ENCODE measurements at regions not wholly inside any gene's neighbourhood (a gene's known extent, or its start where the extent isn't known, plus 50 kb on each side); places are given as distances from the start of the nearest gene placed in this dataset.

DNA sequence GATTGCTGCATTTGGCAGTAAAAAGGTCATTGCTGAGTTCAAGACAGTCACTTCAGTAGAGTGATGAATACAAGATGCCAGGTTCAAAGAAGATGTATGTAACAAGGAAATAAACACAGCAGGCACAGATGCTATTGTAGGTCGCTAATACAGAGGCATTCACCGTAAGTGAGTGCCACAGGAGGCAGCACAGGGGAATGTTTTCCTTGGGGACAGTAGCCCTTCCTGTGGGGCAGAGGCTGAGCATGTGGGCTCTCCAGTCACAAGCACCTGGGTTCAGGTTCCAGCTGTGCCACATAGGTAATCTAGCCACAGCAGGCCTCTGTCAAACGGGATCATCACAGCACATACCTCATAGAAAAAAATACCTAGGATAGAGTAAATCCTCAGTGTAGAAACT, 86.3 kb downstream of the RSL24D1 start:
- TF ChIP-seq, protein P1, sequence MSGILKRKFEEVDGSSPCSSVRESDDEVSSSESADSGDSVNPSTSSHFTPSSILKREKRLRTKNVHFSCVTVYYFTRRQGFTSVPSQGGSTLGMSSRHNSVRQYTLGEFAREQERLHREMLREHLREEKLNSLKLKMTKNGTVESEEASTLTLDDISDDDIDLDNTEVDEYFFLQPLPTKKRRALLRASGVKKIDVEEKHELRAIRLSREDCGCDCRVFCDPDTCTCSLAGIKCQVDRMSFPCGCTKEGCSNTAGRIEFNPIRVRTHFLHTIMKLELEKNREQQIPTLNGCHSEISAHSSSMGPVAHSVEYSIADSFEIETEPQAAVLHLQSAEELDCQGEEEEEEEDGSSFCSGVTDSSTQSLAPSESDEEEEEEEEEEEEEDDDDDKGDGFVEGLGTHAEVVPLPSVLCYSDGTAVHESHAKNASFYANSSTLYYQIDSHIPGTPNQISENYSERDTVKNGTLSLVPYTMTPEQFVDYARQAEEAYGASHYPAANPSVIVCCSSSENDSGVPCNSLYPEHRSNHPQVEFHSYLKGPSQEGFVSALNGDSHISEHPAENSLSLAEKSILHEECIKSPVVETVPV (CRISPR knock-in tag; IDR thresholded peaks at IDR 0.05), result no peak
- TF ChIP-seq ZFP3 (CRISPR knock-in tag; IDR thresholded peaks at IDR 0.05), result no peak
- no peak for TF ChIP-seq ZFP30 (CRISPR knock-in tag; IDR thresholded peaks at IDR 0.05)
- TF ChIP-seq CREB5 (CRISPR knock-in tag; IDR thresholded peaks at IDR 0.05; ENCODE audit: low read depth), result no peak
- TF ChIP-seq PPARA (CRISPR knock-in tag; IDR thresholded peaks at IDR 0.05; ENCODE audit: borderline replicate concordance), result no peak
- no peak for TF ChIP-seq ARNTL (CRISPR knock-in tag; IDR thresholded peaks at IDR 0.05; ENCODE audit: borderline replicate concordance, low read depth)
- no peak for TF ChIP-seq SNAI2 (CRISPR knock-in tag; IDR thresholded peaks at IDR 0.05)
- TF ChIP-seq ZC3H10 (CRISPR knock-in tag; IDR thresholded peaks at IDR 0.05), result no peak
- no peak for TF ChIP-seq TOX (CRISPR knock-in tag; IDR thresholded peaks at IDR 0.05; ENCODE audit: borderline replicate concordance)
- no peak for TF ChIP-seq RARB (CRISPR knock-in tag; IDR thresholded peaks at IDR 0.05)
- TF ChIP-seq ZNF8 (CRISPR knock-in tag; IDR thresholded peaks at IDR 0.05), result no peak
- TF ChIP-seq GLIS3 (CRISPR knock-in tag; IDR thresholded peaks at IDR 0.05), result no peak
- ATAC-seq, result peak; percentile 41; the same call in 2 of the 3 replicates

GRCh38 chr15:55108858-55109518, 87.8 kb downstream of the RSL24D1 start:
- peak; percentile 92 for ATAC-seq
- TF ChIP-seq CREB5 (CRISPR knock-in tag; IDR thresholded peaks at IDR 0.05; ENCODE audit: low read depth), result no peak
- no peak for TF ChIP-seq ZFP30 (CRISPR knock-in tag; IDR thresholded peaks at IDR 0.05)
- TF ChIP-seq, protein P2, sequence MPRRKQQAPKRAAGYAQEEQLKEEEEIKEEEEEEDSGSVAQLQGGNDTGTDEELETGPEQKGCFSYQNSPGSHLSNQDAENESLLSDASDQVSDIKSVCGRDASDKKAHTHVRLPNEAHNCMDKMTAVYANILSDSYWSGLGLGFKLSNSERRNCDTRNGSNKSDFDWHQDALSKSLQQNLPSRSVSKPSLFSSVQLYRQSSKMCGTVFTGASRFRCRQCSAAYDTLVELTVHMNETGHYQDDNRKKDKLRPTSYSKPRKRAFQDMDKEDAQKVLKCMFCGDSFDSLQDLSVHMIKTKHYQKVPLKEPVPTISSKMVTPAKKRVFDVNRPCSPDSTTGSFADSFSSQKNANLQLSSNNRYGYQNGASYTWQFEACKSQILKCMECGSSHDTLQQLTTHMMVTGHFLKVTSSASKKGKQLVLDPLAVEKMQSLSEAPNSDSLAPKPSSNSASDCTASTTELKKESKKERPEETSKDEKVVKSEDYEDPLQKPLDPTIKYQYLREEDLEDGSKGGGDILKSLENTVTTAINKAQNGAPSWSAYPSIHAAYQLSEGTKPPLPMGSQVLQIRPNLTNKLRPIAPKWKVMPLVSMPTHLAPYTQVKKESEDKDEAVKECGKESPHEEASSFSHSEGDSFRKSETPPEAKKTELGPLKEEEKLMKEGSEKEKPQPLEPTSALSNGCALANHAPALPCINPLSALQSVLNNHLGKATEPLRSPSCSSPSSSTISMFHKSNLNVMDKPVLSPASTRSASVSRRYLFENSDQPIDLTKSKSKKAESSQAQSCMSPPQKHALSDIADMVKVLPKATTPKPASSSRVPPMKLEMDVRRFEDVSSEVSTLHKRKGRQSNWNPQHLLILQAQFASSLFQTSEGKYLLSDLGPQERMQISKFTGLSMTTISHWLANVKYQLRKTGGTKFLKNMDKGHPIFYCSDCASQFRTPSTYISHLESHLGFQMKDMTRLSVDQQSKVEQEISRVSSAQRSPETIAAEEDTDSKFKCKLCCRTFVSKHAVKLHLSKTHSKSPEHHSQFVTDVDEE (CRISPR knock-in tag; IDR thresholded peaks at IDR 0.05), result no peak
- TF ChIP-seq ZNF70 (CRISPR knock-in tag; IDR thresholded peaks at IDR 0.05), result no peak
- TF ChIP-seq GLIS3 (CRISPR knock-in tag; IDR thresholded peaks at IDR 0.05), result no peak
- TF ChIP-seq TCF4 (CRISPR knock-in tag; IDR thresholded peaks at IDR 0.05; ENCODE audit: borderline replicate concordance), result no peak
- TF ChIP-seq PPARA (CRISPR knock-in tag; IDR thresholded peaks at IDR 0.05; ENCODE audit: borderline replicate concordance), result no peak
- TF ChIP-seq RARB (CRISPR knock-in tag; IDR thresholded peaks at IDR 0.05), result no peak
- TF ChIP-seq ZNF8 (CRISPR knock-in tag; IDR thresholded peaks at IDR 0.05), result no peak
- TF ChIP-seq ZNF565 (CRISPR knock-in tag; conservative IDR thresholded peaks at IDR 0.05; ENCODE audit: low read depth), result no peak
- TF ChIP-seq ZC3H10 (CRISPR knock-in tag; IDR thresholded peaks at IDR 0.05), result no peak
- TF ChIP-seq ZFP3 (CRISPR knock-in tag; IDR thresholded peaks at IDR 0.05), result no peak
- no peak for TF ChIP-seq BACH2 (CRISPR knock-in tag; IDR thresholded peaks at IDR 0.05; ENCODE audit: borderline replicate concordance)
- no peak for TF ChIP-seq SNAI2 (CRISPR knock-in tag; IDR thresholded peaks at IDR 0.05)
- no peak for TF ChIP-seq ESRRG (CRISPR knock-in tag; IDR thresholded peaks at IDR 0.05)
- no peak for TF ChIP-seq OSR1 (CRISPR knock-in tag; IDR thresholded peaks at IDR 0.05)

GRCh38 chr15:55108448-55108847, 88.3 kb downstream of the RSL24D1 start:
- TF ChIP-seq, protein P2 (CRISPR knock-in tag; IDR thresholded peaks at IDR 0.05), result no peak
- no peak for TF ChIP-seq ZFP30 (CRISPR knock-in tag; IDR thresholded peaks at IDR 0.05)
- no peak for TF ChIP-seq ZC3H10 (CRISPR knock-in tag; IDR thresholded peaks at IDR 0.05)
- ATAC-seq, result no peak

Data from SK-N-SH treated with all-trans-retinoic acid at 6 μM for 48 hours (cell line).